ENCODE measurements at regions not wholly inside any gene's neighbourhood (a gene's known extent, or its start where the extent isn't known, plus 50 kb on each side); places are given as distances from the start of the nearest gene placed in this dataset.

DNA sequence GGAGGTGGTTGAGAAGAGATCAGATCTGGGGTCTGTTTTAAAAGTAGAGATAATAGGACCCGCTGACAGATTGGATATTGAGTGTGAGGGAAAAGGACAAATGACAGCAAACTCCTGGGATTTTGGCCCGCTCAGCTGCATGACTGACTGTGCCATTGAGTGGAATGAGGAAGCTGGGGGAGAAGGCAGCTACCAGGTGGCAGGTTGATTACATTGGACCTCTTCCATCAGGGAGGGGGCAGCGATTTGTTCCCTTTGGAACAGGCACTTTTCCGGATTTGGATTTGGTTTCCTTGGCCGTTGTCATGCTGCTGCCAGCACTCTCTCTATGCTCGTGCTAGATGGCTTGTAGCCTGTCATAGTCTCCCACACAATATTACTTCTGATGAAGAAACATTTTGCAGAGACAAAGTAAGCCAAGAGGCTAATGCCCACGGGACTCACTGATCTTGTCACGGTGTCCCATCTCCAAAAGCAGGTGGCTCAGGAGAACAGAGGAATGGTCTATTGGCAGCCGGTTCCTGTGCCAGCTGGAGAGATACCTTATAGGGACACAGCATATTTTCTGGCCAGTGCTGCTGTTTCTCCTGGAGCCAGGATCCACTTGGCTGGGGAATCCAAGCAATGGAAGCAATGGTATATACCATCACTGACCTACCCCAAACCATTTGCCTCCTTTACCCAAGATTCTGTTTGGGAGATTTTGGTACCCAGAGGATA lies 69.1 kb upstream of the WAC start:
- Histone ChIP-seq H2AK5ac (ENCODE audit: low read depth, low read length) (no peak overlapping the region), H2AFZ (replicated peaks; ENCODE audit: low read length, poor library complexity) (no peak overlapping the region), H3K4me3 (ENCODE audit: insufficient read depth, low read depth, low read length) (no peak overlapping the region), H3K27me3 (ENCODE audit: control insufficient read depth, insufficient read depth, low read length) (peaks cover 9% of the 10 kb centered on the region), H2AK9ac (replicated peaks; ENCODE audit: low read depth, low read length, poor library complexity) (no peak overlapping the region), H2BK15ac (ENCODE audit: low read depth, low read length) (no peak overlapping the region), H4K8ac (ENCODE audit: low read depth in 2 of 2, low read length in 2 of 2) (no peak overlapping the region), H3K23ac (ENCODE audit: low read depth, low read length) (no peak overlapping the region), H3K4ac (ENCODE audit: low read depth, low read length) (no peak overlapping the region), H3K9me3 (ENCODE audit: control insufficient read depth, insufficient read depth, low read length) (no peaks in the 10 kb centered on the region), H2BK20ac (ENCODE audit: low read depth, low read length) (no peak overlapping the region), H3K27ac (ENCODE audit: insufficient read depth, low read length) (no peak overlapping the region), H3K56ac (ENCODE audit: extremely low read depth, insufficient read depth, low read length) (no peak overlapping the region), H3K4me2 (ENCODE audit: low read depth, low read length) (no peak overlapping the region), H3K9ac (ENCODE audit: low read depth, low read length) (no peak overlapping the region), H4K5ac (ENCODE audit: low read depth, low read length) (no peak overlapping the region), H3K36me3 (ENCODE audit: control insufficient read depth, insufficient read depth, low read length) (no peaks in the 10 kb centered on the region), H3K9me1 (ENCODE audit: insufficient read depth, low read length) (no peaks in the 10 kb centered on the region), H3K14ac (replicated peaks; ENCODE audit: low read depth, low read length) (no peak overlapping the region), H3K4me1 (ENCODE audit: control insufficient read depth, insufficient read depth, low read length) (no peaks in the 10 kb centered on the region), H3K79me1 (ENCODE audit: low read depth in 1 of 2, low read length in 2 of 2) (no peaks in the 10 kb centered on the region), H4K20me1 (ENCODE audit: insufficient read depth, low read length) (no peaks in the 10 kb centered on the region), H4K91ac (ENCODE audit: insufficient read depth, low read depth, low read length) (no peak overlapping the region), H3K18ac (ENCODE audit: low read depth, low read length) (no peak overlapping the region), H2BK5ac (ENCODE audit: low read depth, low read length, poor library complexity, severe bottlenecking) (no peak overlapping the region), H2BK120ac (ENCODE audit: low read depth, low read length) (no peak overlapping the region)
- ChIA-PET CTCF (no interaction called here), POLR2A (ENCODE audit: unreplicated experiment) (no interaction called here)
- BruUV-seq (replicated peaks), result no TSS peak
- no peak for DNase-seq
- no peak for ATAC-seq (ENCODE audit: low read depth)
- WGBS, 2 experiments (ENCODE audit: extremely low coverage in 2 of 2, insufficient read length in 1 of 2), result 50% methylated on average over 1 of the region's 9 CpGs; no CpG with 5 or more reads in 1 of the 2 experiments
- TF ChIP-seq RFX5 (IDR thresholded peaks at IDR 0.05; ENCODE audit: low read depth, low read length) (no peak), MAFK (IDR thresholded peaks at IDR 0.05; ENCODE audit: low read depth, low read length) (no peak), FOS (IDR thresholded peaks at IDR 0.05; ENCODE audit: low read depth, low read length) (no peak), CEBPB (IDR thresholded peaks at IDR 0.05; ENCODE audit: low read depth, low read length) (no peak)
- TF ChIP-seq, protein P1, sequence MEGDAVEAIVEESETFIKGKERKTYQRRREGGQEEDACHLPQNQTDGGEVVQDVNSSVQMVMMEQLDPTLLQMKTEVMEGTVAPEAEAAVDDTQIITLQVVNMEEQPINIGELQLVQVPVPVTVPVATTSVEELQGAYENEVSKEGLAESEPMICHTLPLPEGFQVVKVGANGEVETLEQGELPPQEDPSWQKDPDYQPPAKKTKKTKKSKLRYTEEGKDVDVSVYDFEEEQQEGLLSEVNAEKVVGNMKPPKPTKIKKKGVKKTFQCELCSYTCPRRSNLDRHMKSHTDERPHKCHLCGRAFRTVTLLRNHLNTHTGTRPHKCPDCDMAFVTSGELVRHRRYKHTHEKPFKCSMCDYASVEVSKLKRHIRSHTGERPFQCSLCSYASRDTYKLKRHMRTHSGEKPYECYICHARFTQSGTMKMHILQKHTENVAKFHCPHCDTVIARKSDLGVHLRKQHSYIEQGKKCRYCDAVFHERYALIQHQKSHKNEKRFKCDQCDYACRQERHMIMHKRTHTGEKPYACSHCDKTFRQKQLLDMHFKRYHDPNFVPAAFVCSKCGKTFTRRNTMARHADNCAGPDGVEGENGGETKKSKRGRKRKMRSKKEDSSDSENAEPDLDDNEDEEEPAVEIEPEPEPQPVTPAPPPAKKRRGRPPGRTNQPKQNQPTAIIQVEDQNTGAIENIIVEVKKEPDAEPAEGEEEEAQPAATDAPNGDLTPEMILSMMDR (conservative IDR thresholded peaks at IDR 0.05; ENCODE audit: low read depth, low read length), result no peak
- dilution Hi-C loops (cut with HindIII; ENCODE audit: low sequenced_read_pairs, unreplicated experiment), result no loop called here
- in situ Hi-C loops (cut with MboI; ENCODE audit: low sequenced_read_pairs), result no loop called here
- intact Hi-C loops (cut with micrococcal nuclease), result no loop called here

Data from IMR-90 (cell line).